H1 (cell line): ENCODE measurements at regions not wholly inside any gene's neighbourhood (a gene's known extent, or its start where the extent isn't known, plus 50 kb on each side); places are given as distances from the start of the nearest gene placed in this dataset.

Source experiments
- CTCF ChIA-PET: fragments of 300-600 bp; sonication (Branson Sonifier 250); formaldehyde crosslinking; loops from one replicate; lab custom pipeline; 2021; ENCODE audit not compliant: partially characterized antibody; lab: Charles Lee
- POLR2A ChIA-PET: fragments of 300-600 bp; sonication (Branson Sonifier 250); formaldehyde crosslinking; loops from one replicate; lab custom pipeline; 2021; ENCODE audit warnings: inconsistent platforms; ENCODE audit not compliant: partially characterized antibody; lab: Charles Lee
- DNase-seq, 2 experiments: peaks; one replicate each; pipeline versions ENCODE4 v3.0.0 to v3.0.0-alpha.2; 2010 to 2022; ENCODE audit warnings: low spot score in 2 of 2, low read depth in 1 of 2, mixed read lengths in 1 of 2
- FAIRE-seq: peaks from 2 replicates; lab custom pipeline; 2011; peaks lifted over from hg19 to GRCh38; lab: Jason Lieb, UNC
- H2AFZ ChIP-seq: 2 replicates; pipeline ENCODE4 v1.8.1; 2012; ENCODE audit warnings: low read length, inconsistent platforms
- H2AK5ac ChIP-seq: 2 replicates; pipeline ENCODE4 v1.6.1; 2013; ENCODE audit warnings: low read depth, low read length
- H2BK120ac ChIP-seq: replicated peaks from 2 replicates; pipeline ENCODE3; 2013; ENCODE audit warnings: low read depth, low read length, inconsistent platforms
- H2BK12ac ChIP-seq: 2 replicates; pipeline ENCODE4 v1.6.1; 2013; ENCODE audit warnings: low read depth, low read length
- H2BK15ac ChIP-seq: 2 replicates; pipeline ENCODE4 v1.6.1; 2013; ENCODE audit warnings: low read length
- H2BK20ac ChIP-seq: 2 replicates; pipeline ENCODE4 v1.6.1; 2013; ENCODE audit warnings: low read length
- H2BK5ac ChIP-seq: 2 replicates; pipeline ENCODE4 v1.6.1; 2013; ENCODE audit warnings: low read depth, low read length
- H3K14ac ChIP-seq: 2 replicates; pipeline ENCODE4 v1.6.1; 2013; ENCODE audit warnings: inconsistent platforms; ENCODE audit not compliant: insufficient read length
- H3K18ac ChIP-seq: 2 replicates; pipeline ENCODE4 v1.6.1; 2013; ENCODE audit warnings: low read length; ENCODE audit errors: extremely low read depth
- H3K23ac ChIP-seq: 2 replicates; pipeline ENCODE4 v1.6.1; 2013; ENCODE audit warnings: inconsistent platforms; ENCODE audit not compliant: insufficient read length
- H3K23me2 ChIP-seq: 2 replicates; pipeline ENCODE4 v1.6.1; 2013; ENCODE audit warnings: low read depth, low read length
- H3K27ac ChIP-seq: 2 replicates; pipeline ENCODE4 v1.6.1; 2011; ENCODE audit warnings: low read depth, low read length, inconsistent platforms
- H3K27me3 ChIP-seq, 4 experiments: replicated peaks in 1 of 4; 1 replicate in 1 of 4; 2 replicates in 3 of 4; pipeline versions ENCODE4 v1.6.1 to v1.8.1; 2011 to 2013; ENCODE audit warnings: low read length in 3 of 4, mild to moderate bottlenecking in 3 of 4, inconsistent platforms in 2 of 4, mixed read lengths in 2 of 4, moderate library complexity in 1 of 4; ENCODE audit not compliant: control insufficient read depth in 3 of 4, insufficient read depth in 3 of 4; ENCODE audit errors: extremely low read depth in 1 of 4
- H3K36me3 ChIP-seq, 4 experiments: 2 replicates each; pipeline versions ENCODE4 v1.6.1 to v1.8.1; 2011 to 2013; ENCODE audit warnings: mild to moderate bottlenecking in 4 of 4, low read length in 3 of 4, moderate library complexity in 2 of 4, control low read depth in 1 of 4, inconsistent platforms in 1 of 4; ENCODE audit not compliant: insufficient read depth in 4 of 4, control insufficient read depth in 2 of 4
- H3K4ac ChIP-seq: replicated peaks from 2 replicates; pipeline ENCODE3; 2013; ENCODE audit warnings: low read length, low read depth, mixed read lengths, inconsistent platforms; ENCODE audit not compliant: insufficient read length
- H3K4me1 ChIP-seq, 4 experiments: replicated peaks in 1 of 4; 1 replicate in 1 of 4; 2 replicates in 3 of 4; pipeline versions ENCODE4 v1.6.1 to v1.8.1; 2011 to 2013; ENCODE audit warnings: low read length in 3 of 4, inconsistent platforms in 2 of 4, mixed read lengths in 1 of 4; ENCODE audit not compliant: insufficient read depth in 4 of 4, control insufficient read depth in 3 of 4
- H3K4me2 ChIP-seq, 2 experiments: 2 replicates each; pipeline versions ENCODE4 v1.6.1 to v1.8.1; 2011 to 2013; ENCODE audit warnings: low read depth in 2 of 2, low read length in 2 of 2, control low read depth in 1 of 2, inconsistent platforms in 1 of 2, mild to moderate bottlenecking in 1 of 2; ENCODE audit not compliant: insufficient read depth in 1 of 2
- H3K4me3 ChIP-seq, 4 experiments: fragments of 200-600, 300-600 bp in 1 of 4; sonication (generic), shearing (Covaris generic), sonication (Bioruptor Twin) in 1 of 4; 2 replicates each; pipeline versions ENCODE4 v1.5.1 to v1.8.1; 2011 to 2016; ENCODE audit warnings: low read length in 4 of 4, low read depth in 3 of 4, control low read depth in 2 of 4, inconsistent platforms in 2 of 4, mild to moderate bottlenecking in 2 of 4, mixed read lengths in 1 of 4, moderate library complexity in 1 of 4; ENCODE audit not compliant: insufficient read depth in 2 of 4; ENCODE audit errors: extremely low read depth in 1 of 4
- H3K56ac ChIP-seq: replicated peaks from 2 replicates; pipeline ENCODE3; 2013; ENCODE audit warnings: low read depth, mild to moderate bottlenecking, mixed read lengths, low read length, inconsistent platforms; ENCODE audit not compliant: insufficient read length
- H3K79me1 ChIP-seq: 2 replicates; pipeline ENCODE4 v1.6.1; 2013; ENCODE audit warnings: low read depth, low read length, control low read depth
- H3K79me2 ChIP-seq, 2 experiments: 2 replicates each; pipeline versions ENCODE4 v1.6.1 to v1.8.1; 2012 to 2013; ENCODE audit warnings: low read length in 2 of 2, mild to moderate bottlenecking in 2 of 2, inconsistent platforms in 1 of 2; ENCODE audit not compliant: insufficient read depth in 2 of 2, control insufficient read depth in 1 of 2
- H3K9ac ChIP-seq, 4 experiments: replicated peaks in 1 of 4; 1 replicate in 1 of 4; 2 replicates in 3 of 4; pipeline versions ENCODE4 v1.6.1 to v1.8.1; 2011 to 2013; ENCODE audit warnings: low read depth in 3 of 4, low read length in 3 of 4, control low read depth in 2 of 4, mild to moderate bottlenecking in 2 of 4, moderate library complexity in 2 of 4, inconsistent platforms in 1 of 4; ENCODE audit errors: extremely low read depth in 1 of 4
- H3K9me3 ChIP-seq, 2 experiments: 2 replicates each; pipeline versions ENCODE4 v1.6.1 to v1.8.1; 2012 to 2013; ENCODE audit warnings: mild to moderate bottlenecking in 2 of 2, moderate library complexity in 2 of 2, control low read depth in 1 of 2, inconsistent platforms in 1 of 2, low read depth in 1 of 2, low read length in 1 of 2, mixed read lengths in 1 of 2; ENCODE audit not compliant: insufficient read depth in 2 of 2
- H4K20me1 ChIP-seq, 2 experiments: replicated peaks in 1 of 2; 2 replicates each; pipeline versions ENCODE3 to v1.8.1; 2011 to 2013; ENCODE audit warnings: inconsistent platforms in 2 of 2, low read length in 2 of 2, mild to moderate bottlenecking in 1 of 2; ENCODE audit not compliant: insufficient read depth in 2 of 2, control insufficient read depth in 1 of 2
- H4K5ac ChIP-seq: 2 replicates; pipeline ENCODE4 v1.6.1; 2013; ENCODE audit warnings: low read length, low read depth, mixed read lengths, inconsistent platforms; ENCODE audit not compliant: insufficient read length
- H4K8ac ChIP-seq: 2 replicates; pipeline ENCODE4 v1.8.0; 2013; ENCODE audit warnings: mild to moderate bottlenecking, moderate library complexity, low read length, inconsistent platforms; ENCODE audit not compliant: insufficient read depth; ENCODE audit errors: extremely low read depth
- H4K91ac ChIP-seq: replicated peaks from 2 replicates; pipeline ENCODE3; 2013; ENCODE audit warnings: low read length, mixed read lengths, inconsistent platforms; ENCODE audit not compliant: insufficient read length
- CREB1 ChIP-seq: IDR thresholded peaks from 2 replicates; pipeline ENCODE4 v1.6.1; 2012; ENCODE audit warnings: inconsistent platforms
- EP300 ChIP-seq, 2 experiments: IDR thresholded peaks; 1 replicate in 1 of 2; 2 replicates in 1 of 2; pipeline ENCODE4 v1.6.1; 2011 to 2012; ENCODE audit warnings: low read depth in 2 of 2, low read length in 2 of 2, mild to moderate bottlenecking in 2 of 2, borderline replicate concordance in 1 of 2, inconsistent platforms in 1 of 2, moderate library complexity in 1 of 2
- EZH2 ChIP-seq: fragments of 200-600 bp; sonication (generic); IDR thresholded peaks from 2 replicates; pipeline ENCODE4 v1.7.1; 2012; ENCODE audit warnings: low read depth, mild to moderate bottlenecking, moderate library complexity, low read length, inconsistent platforms; ENCODE audit not compliant: severe bottlenecking
- GABPA ChIP-seq: IDR thresholded peaks from 2 replicates; pipeline ENCODE4 v1.6.1; 2011; ENCODE audit warnings: mild to moderate bottlenecking, low read length, moderate library complexity, borderline replicate concordance; ENCODE audit not compliant: insufficient read depth
- KDM4A ChIP-seq: IDR thresholded peaks from one replicate; pipeline ENCODE4 v1.7.1; 2012; ENCODE audit warnings: low read depth, mild to moderate bottlenecking, moderate library complexity, low read length, inconsistent platforms; ENCODE audit not compliant: severe bottlenecking
- RNF2 ChIP-seq: fragments of 200-900, 300-1000 bp; sonication (generic); IDR thresholded peaks from 2 replicates; pipeline ENCODE4 v1.7.1; 2016; ENCODE audit warnings: borderline replicate concordance, low read depth, mild to moderate bottlenecking, antibody characterized with exemption, low read length; ENCODE audit not compliant: poor library complexity, severe bottlenecking; ENCODE audit errors: missing control alignments
- RXRA ChIP-seq: IDR thresholded peaks from 2 replicates; pipeline ENCODE4 v1.6.1; 2011; ENCODE audit warnings: low read depth, mild to moderate bottlenecking, low read length, moderate library complexity; ENCODE audit not compliant: insufficient read depth
- SAP30 ChIP-seq: fragments of 300-600 bp; sonication (generic); IDR thresholded peaks from 2 replicates; pipeline ENCODE4 v1.7.1; 2012; ENCODE audit warnings: low read length, moderate library complexity, mild to moderate bottlenecking, inconsistent platforms; ENCODE audit not compliant: insufficient read depth, insufficient replicate concordance
- SIN3A ChIP-seq, 2 experiments: IDR thresholded peaks in 1 of 2; conservative IDR thresholded peaks in 1 of 2; 2 replicates each; pipeline ENCODE4 v1.6.1; 2011 to 2012; ENCODE audit warnings: low read length in 2 of 2, improper control_type of control experiment in 1 of 2, low read depth in 1 of 2, mild to moderate bottlenecking in 1 of 2
- SIRT6 ChIP-seq: IDR thresholded peaks from one replicate; pipeline ENCODE4 v1.7.1; 2012; ENCODE audit warnings: low read length, inconsistent platforms
- SIX5 ChIP-seq: IDR thresholded peaks from 2 replicates; pipeline ENCODE4 v1.6.1; 2011; ENCODE audit warnings: mild to moderate bottlenecking, low read depth, low read length
- SP1 ChIP-seq: IDR thresholded peaks from 2 replicates; pipeline ENCODE4 v1.6.1; 2011; ENCODE audit warnings: low read depth, low read length
- SRF ChIP-seq: IDR thresholded peaks from 2 replicates; pipeline ENCODE4 v1.6.1; 2011; ENCODE audit warnings: mild to moderate bottlenecking, low read depth, low read length, moderate library complexity
- WGBS, 2 experiments: shearing (Covaris generic) in 1 of 2; methylation state at CpG; one replicate each; pipeline versions ENCODE4 v1.1.6 to v1.1.7; 2013 to 2015; ENCODE audit warnings: low lambda C conversion rate in 2 of 2, mixed read lengths in 2 of 2, inconsistent platforms in 1 of 2, low coverage in 1 of 2, missing lambda C conversion rate in 1 of 2; ENCODE audit not compliant: insufficient replicate concordance in 2 of 2, insufficient coverage in 1 of 2, insufficient read length in 1 of 2; ENCODE audit errors: extremely low coverage in 1 of 2, missing lambda C conversion rate in 1 of 2; 5-methylcytosine and 5-hydroxymethylcytosine counted together

GRCh38 chrX:67290489-67291220 is 253.2 kb upstream of the AR start:
- Histone ChIP-seq H2AFZ (no peak overlapping the region), H2BK20ac (no peak overlapping the region), H4K91ac (no peak overlapping the region), H3K27ac (no peak overlapping the region), H3K23me2 (no peaks in the 10 kb centered on the region), H3K4ac (no peak overlapping the region), H3K4me1 (no peaks in the 10 kb centered on the region), H3K27me3 (no peaks in the 10 kb centered on the region), H3K4me2 (no peak overlapping the region), H3K4me3 (no peak overlapping the region), H3K79me2 (no peaks in the 10 kb centered on the region), H3K23ac (no peak overlapping the region), H2BK15ac (no peak overlapping the region), H3K9me3 (no peaks in the 10 kb centered on the region), H3K36me3 (no peaks in the 10 kb centered on the region), H3K18ac (no peak overlapping the region), H2BK120ac (no peak overlapping the region), H2BK12ac (no peak overlapping the region), H3K14ac (no peak overlapping the region), H3K79me1 (no peaks in the 10 kb centered on the region), H3K9ac (no peak overlapping the region), H3K56ac (no peak overlapping the region), H4K20me1 (no peaks in the 10 kb centered on the region), H4K5ac (no peak overlapping the region), H2AK5ac (no peak overlapping the region), H2BK5ac (no peak overlapping the region), H4K8ac (no peak overlapping the region)
- FAIRE-seq (no peak), DNase-seq (no peak)
- CTCF ChIA-PET: no interaction called here
- POLR2A ChIA-PET: no interaction called here
- WGBS, 2 experiments: 48% methylated on average over 4 of the region's 4 CpGs; no CpG with 5 or more reads in 1 of the 2 experiments
- no peak for TF ChIP-seq SIN3A (conservative IDR thresholded peaks at IDR 0.05 in 1 of 2, IDR thresholded peaks at IDR 0.05 in 1 of 2; ENCODE audit: low read depth in 1 of 2, low read length in 2 of 2)
- no peak for TF ChIP-seq KDM4A
- TF ChIP-seq RNF2: no peak
- TF ChIP-seq SIX5: no peak
- no peak for TF ChIP-seq SP1
- TF ChIP-seq EZH2: no peak
- TF ChIP-seq RXRA: no peak
- no peak for TF ChIP-seq GABPA
- TF ChIP-seq CREB1: no peak
- no peak for TF ChIP-seq SAP30
- TF ChIP-seq SIRT6: no peak
- TF ChIP-seq SRF: no peak
- TF ChIP-seq EP300 (IDR thresholded peaks at IDR 0.05; ENCODE audit: borderline replicate concordance in 1 of 2, low read depth in 2 of 2, low read length in 2 of 2): no peak
